ENCODE measurements at regions not wholly inside any gene's neighbourhood (a gene's known extent, or its start where the extent isn't known, plus 50 kb on each side); places are given as distances from the start of the nearest gene placed in this dataset.

- no peak for TF ChIP-seq CTCF (conservative IDR thresholded peaks at IDR 0.05; ENCODE audit: low read depth, low read length)
- DNase-seq (ENCODE audit: low read depth) = no peak
Observed at GRCh38 chr4:138455097-138455496, 212.9 kb upstream of the SLC7A11 start.

GRCh38 chr4:138452826-138453225 is 210.7 kb upstream of the SLC7A11 start:
- H3K4me3 ChIP-seq (ENCODE audit: low read depth, low read length) = no peak overlapping the region
- no peak for DNase-seq (ENCODE audit: low read depth)
- no peak for TF ChIP-seq CTCF (conservative IDR thresholded peaks at IDR 0.05; ENCODE audit: low read depth, low read length)

More at GRCh38 chr4:138455097-138455496, 212.9 kb upstream of the SLC7A11 start:
- H3K4me3 ChIP-seq (ENCODE audit: low read depth, low read length) = no peak overlapping the region

GRCh38 chr4:138451276-138451663 is 209.1 kb upstream of the SLC7A11 start:
- no peak for TF ChIP-seq CTCF (conservative IDR thresholded peaks at IDR 0.05; ENCODE audit: low read depth, low read length)
- no peak for DNase-seq (ENCODE audit: low read depth)
- H3K4me3 ChIP-seq (ENCODE audit: low read depth, low read length) = no peak overlapping the region

GRCh38 chr4:138450546-138451275 is 208.6 kb upstream of the SLC7A11 start:
- TF ChIP-seq CTCF (conservative IDR thresholded peaks at IDR 0.05; ENCODE audit: low read depth, low read length) = no peak
- H3K4me3 ChIP-seq (ENCODE audit: low read depth, low read length) = no peak overlapping the region
- no peak for DNase-seq (ENCODE audit: low read depth)

- peak; percentile 14 for DNase-seq (ENCODE audit: low read depth)
- no peak for TF ChIP-seq CTCF (conservative IDR thresholded peaks at IDR 0.05; ENCODE audit: low read depth, low read length)
- no peak overlapping the region for H3K4me3 ChIP-seq (ENCODE audit: low read depth, low read length)
Observed at GRCh38 chr4:138449938-138450337, 207.8 kb upstream of the SLC7A11 start.

- DNase-seq (ENCODE audit: low read depth) = no peak
- no peak overlapping the region for H3K4me3 ChIP-seq (ENCODE audit: low read depth, low read length)
- no peak for TF ChIP-seq CTCF (conservative IDR thresholded peaks at IDR 0.05; ENCODE audit: low read depth, low read length)
Observed at GRCh38 chr4:138448169-138448568, 206.0 kb upstream of the SLC7A11 start.

- H3K4me3 ChIP-seq (ENCODE audit: low read depth, low read length) = no peak overlapping the region
- no peak for DNase-seq (ENCODE audit: low read depth)
- no peak for TF ChIP-seq CTCF (conservative IDR thresholded peaks at IDR 0.05; ENCODE audit: low read depth, low read length)
Observed at GRCh38 chr4:138446456-138446855, 204.3 kb upstream of the SLC7A11 start.

Measured in choroid plexus epithelial cell (primary cell).